ENCODE measurements at regions not wholly inside any gene's neighbourhood (a gene's known extent, or its start where the extent isn't known, plus 50 kb on each side); places are given as distances from the start of the nearest gene placed in this dataset.

DNA sequence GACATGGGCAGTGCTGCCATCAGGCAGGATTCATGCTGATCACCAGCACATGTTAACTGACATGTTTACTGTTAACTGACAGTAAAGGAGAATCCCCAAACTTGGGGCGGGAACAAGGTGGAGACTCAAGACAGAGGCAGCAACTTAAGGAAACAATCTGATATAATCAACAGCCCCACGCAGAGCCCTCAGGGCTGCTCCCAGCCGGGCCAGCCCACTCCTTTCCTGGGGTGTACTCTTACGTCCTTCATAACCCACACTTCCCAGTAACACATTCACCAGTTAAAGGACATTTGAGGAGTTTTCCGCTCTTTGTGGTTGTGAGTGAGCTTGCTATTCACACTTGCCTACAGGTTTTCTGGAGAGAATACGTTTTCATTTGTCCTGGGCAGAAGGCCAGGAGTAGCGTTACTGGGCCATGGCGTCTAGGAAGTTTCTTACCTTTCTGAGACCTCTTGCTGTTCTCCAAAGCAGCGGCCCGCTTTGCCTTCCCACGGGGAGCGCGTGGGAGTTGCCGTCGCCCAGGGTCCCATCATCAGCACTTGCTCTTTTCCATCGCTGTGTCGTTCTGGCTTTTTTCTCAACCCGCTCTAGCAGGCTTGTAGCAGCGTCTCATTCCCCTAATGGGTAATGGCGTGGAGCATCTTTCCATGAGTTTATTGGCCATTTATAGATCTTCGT is 56.4 kb downstream of the FOXF2 start:
- TF ChIP-seq, protein P1, sequence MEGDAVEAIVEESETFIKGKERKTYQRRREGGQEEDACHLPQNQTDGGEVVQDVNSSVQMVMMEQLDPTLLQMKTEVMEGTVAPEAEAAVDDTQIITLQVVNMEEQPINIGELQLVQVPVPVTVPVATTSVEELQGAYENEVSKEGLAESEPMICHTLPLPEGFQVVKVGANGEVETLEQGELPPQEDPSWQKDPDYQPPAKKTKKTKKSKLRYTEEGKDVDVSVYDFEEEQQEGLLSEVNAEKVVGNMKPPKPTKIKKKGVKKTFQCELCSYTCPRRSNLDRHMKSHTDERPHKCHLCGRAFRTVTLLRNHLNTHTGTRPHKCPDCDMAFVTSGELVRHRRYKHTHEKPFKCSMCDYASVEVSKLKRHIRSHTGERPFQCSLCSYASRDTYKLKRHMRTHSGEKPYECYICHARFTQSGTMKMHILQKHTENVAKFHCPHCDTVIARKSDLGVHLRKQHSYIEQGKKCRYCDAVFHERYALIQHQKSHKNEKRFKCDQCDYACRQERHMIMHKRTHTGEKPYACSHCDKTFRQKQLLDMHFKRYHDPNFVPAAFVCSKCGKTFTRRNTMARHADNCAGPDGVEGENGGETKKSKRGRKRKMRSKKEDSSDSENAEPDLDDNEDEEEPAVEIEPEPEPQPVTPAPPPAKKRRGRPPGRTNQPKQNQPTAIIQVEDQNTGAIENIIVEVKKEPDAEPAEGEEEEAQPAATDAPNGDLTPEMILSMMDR (IDR thresholded peaks at IDR 0.05; ENCODE audit: low read depth, low read length), result no peak
- TF ChIP-seq POLR2A (IDR thresholded peaks at IDR 0.05; ENCODE audit: extremely low read depth, insufficient read length) (no peak), MYC (IDR thresholded peaks at IDR 0.05; ENCODE audit: low read depth, low read length) (no peak)
- TF ChIP-seq, protein P2, sequence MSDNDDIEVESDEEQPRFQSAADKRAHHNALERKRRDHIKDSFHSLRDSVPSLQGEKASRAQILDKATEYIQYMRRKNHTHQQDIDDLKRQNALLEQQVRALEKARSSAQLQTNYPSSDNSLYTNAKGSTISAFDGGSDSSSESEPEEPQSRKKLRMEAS (IDR thresholded peaks at IDR 0.05; ENCODE audit: low read depth, low read length), result no peak

Measured in NB4 (cell line).